Chondrocyte (in vitro differentiated cells): ENCODE measurements at regions not wholly inside any gene's neighbourhood (a gene's known extent, or its start where the extent isn't known, plus 50 kb on each side); places are given as distances from the start of the nearest gene placed in this dataset.
"Not testable (repeated sequence)": the region's sequence is repeated elsewhere in the genome, so short reads cannot be mapped to it uniquely, and the experiment has no call there.

Source experiments
- DNase-seq: peaks from one replicate; pipeline ENCODE4 v3.0.0; 2021; ENCODE audit warnings: mixed read lengths, low spot score
- H3K27ac Mint-ChIP-seq: one replicate; pipeline ENCODE4 v1.8.0; 2021; ENCODE audit warnings: mild to moderate bottlenecking, moderate library complexity, mixed read lengths; ENCODE audit not compliant: unreplicated experiment
- H3K27me3 Mint-ChIP-seq: 2 replicates; pipeline ENCODE4 v1.8.0; 2021; ENCODE audit warnings: low read depth, mixed read lengths
- H3K36me3 Mint-ChIP-seq: 2 replicates; pipeline ENCODE4 v1.8.0; 2021; ENCODE audit warnings: low read depth, mixed read lengths
- H3K4me1 Mint-ChIP-seq: 2 replicates; pipeline ENCODE4 v1.8.0; 2021; ENCODE audit warnings: low read depth, mild to moderate bottlenecking, mixed read lengths
- H3K4me3 Mint-ChIP-seq: one replicate; pipeline ENCODE4 v1.8.0; 2021; ENCODE audit warnings: mild to moderate bottlenecking, moderate library complexity, mixed read lengths; ENCODE audit not compliant: unreplicated experiment
- H3K9me3 Mint-ChIP-seq: 2 replicates; pipeline ENCODE4 v1.8.0; 2021; ENCODE audit warnings: low read depth, mixed read lengths
- TF ChIP-seq, protein P1 (sequence below): fragments of 200-600 bp; sonication (generic); IDR thresholded peaks from 2 replicates; pipeline ENCODE4 v1.5.0; 2021; ENCODE audit warnings: antibody characterized with exemption, mild to moderate bottlenecking, moderate library complexity

DNA sequence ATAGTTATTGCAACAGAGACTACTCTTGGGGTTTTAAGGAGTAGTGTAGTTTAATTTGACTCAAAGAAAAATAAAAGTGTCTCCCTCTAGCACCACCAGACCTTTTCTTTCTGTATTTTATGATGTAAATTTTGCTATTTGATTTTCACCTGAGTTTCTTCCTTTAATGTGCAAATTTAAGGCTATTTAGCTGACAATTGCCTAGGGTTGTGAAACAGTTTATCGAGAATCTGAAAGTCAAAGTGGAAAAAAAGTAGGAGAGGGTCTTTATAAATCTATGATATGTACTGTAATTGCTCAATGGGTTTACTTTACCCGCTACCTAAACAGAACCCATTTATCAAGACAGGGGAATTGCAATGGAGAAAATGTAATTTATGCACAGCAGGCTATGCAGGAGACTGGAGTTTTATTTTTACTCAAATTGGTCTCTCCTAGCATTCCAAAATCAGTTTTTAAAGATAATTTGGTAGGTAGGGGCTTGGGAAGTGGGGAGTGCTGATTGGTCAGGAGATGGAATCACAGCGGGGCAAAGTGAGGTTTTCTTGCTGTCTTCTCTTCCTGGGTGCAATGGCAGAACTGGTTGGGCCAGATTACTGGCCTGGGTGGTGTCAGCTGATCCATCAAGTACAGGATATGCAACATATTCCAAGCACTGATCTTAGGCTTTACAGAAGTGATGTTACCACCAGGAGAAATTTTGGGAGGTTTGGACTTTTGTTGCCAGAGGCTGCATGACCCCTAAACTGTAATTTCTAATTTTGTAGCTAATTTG is 228.6 kb upstream of the TACR3 start:
- H3K9me3 Mint-ChIP-seq, result peaks cover 8% of the 10 kb centered on the region
- TF ChIP-seq, protein P1, sequence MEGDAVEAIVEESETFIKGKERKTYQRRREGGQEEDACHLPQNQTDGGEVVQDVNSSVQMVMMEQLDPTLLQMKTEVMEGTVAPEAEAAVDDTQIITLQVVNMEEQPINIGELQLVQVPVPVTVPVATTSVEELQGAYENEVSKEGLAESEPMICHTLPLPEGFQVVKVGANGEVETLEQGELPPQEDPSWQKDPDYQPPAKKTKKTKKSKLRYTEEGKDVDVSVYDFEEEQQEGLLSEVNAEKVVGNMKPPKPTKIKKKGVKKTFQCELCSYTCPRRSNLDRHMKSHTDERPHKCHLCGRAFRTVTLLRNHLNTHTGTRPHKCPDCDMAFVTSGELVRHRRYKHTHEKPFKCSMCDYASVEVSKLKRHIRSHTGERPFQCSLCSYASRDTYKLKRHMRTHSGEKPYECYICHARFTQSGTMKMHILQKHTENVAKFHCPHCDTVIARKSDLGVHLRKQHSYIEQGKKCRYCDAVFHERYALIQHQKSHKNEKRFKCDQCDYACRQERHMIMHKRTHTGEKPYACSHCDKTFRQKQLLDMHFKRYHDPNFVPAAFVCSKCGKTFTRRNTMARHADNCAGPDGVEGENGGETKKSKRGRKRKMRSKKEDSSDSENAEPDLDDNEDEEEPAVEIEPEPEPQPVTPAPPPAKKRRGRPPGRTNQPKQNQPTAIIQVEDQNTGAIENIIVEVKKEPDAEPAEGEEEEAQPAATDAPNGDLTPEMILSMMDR, result no peak
- DNase-seq, result no peak
- no peak overlapping the region for H3K27ac Mint-ChIP-seq
- H3K27me3 Mint-ChIP-seq, result peaks cover 10% of the 10 kb centered on the region
- no peak overlapping the region for H3K4me3 Mint-ChIP-seq
- no peaks in the 10 kb centered on the region for H3K36me3 Mint-ChIP-seq
- H3K4me1 Mint-ChIP-seq, result no peaks in the 10 kb centered on the region

DNA sequence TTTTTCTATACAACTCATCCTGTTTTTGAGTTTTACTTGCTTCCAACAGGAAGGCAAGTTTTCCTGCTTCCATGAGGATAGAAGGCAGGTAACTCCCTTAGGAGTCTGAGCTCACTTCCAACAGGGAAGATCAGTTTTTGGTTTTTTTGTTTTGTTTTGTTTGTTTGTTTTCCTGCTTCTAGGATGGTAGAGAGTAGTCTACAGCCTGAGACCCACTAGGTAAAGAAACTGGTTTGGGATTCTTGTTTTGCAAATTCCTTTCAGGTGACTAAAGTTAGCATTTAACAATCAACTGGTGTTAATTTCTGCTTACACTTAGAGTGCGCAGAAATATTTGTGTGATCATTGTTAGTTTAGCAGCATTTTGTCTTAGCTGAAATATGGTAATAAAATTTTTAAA is 227.8 kb upstream of the TACR3 start:
- Mint-ChIP-seq H3K27me3 (peaks cover 10% of the 10 kb centered on the region), H3K9me3 (peaks cover 8% of the 10 kb centered on the region), H3K36me3 (no peaks in the 10 kb centered on the region), H3K4me3 (no peak overlapping the region), H3K4me1 (no peaks in the 10 kb centered on the region), H3K27ac (no peak overlapping the region)
- TF ChIP-seq, protein P1, result no peak
- DNase-seq, result no peak

DNA sequence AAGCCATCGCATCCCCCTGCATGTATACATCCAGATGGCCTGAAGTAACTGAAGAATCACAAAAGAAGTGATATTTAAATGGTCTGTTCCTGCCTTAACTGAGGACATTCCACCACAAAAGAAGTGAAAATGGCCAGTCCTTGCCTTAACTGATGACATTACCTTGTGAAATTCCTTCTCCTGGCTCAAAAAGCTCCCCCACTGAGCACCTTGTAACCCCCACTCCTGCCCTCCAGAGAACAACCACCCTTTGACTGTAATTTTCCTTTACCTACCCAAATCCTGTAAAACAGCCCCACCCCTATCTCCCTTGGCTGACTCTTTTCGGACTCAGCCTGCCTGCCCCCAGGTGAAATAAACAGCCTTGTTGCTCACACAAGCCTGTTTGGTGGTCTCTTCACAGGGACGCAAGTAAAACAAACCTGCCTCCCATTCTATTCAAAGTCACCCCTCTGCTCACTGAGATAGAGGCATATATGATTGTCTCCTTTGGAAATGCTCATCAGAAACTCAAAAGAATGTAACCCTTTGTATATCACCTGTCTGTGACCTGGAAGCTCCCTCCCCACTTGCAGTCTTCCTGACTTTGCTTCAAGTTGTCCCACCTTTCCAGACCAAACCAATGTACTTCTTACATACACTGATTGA is 227.0 kb upstream of the TACR3 start:
- not testable (repeated sequence) for DNase-seq, H3K9me3 Mint-ChIP-seq, H3K4me3 Mint-ChIP-seq, H3K27ac Mint-ChIP-seq, H3K36me3 Mint-ChIP-seq, H3K4me1 Mint-ChIP-seq
- H3K27me3 Mint-ChIP-seq, result peaks cover 10% of the 10 kb centered on the region

DNA sequence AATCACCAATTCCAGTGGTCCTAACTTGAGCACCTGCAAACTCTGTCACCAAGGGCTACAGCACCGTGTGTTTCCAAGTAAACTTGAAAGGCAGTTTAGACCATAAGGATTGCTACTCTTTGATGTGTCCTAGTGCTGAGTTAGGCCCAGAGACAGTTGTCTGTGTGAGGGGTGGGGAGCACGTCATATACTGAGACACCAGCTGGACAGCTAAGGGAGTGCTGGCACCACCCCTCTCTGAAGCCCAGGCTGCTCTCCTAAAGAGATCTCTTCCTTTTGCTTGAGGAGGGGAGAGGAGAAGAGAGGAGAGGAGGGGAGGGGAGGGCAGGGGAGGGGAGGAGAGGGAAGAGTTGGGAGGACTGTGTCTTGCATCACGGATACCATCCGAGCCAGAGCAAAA is 218.7 kb upstream of the TACR3 start:
- Mint-ChIP-seq H3K27me3 (peaks cover 13% of the 10 kb centered on the region), H3K4me1 (no peaks in the 10 kb centered on the region), H3K36me3 (no peaks in the 10 kb centered on the region), H3K9me3 (no peaks in the 10 kb centered on the region), H3K4me3 (no peak overlapping the region), H3K27ac (no peak overlapping the region)
- no peak for DNase-seq
- TF ChIP-seq, protein P1, result no peak

DNA sequence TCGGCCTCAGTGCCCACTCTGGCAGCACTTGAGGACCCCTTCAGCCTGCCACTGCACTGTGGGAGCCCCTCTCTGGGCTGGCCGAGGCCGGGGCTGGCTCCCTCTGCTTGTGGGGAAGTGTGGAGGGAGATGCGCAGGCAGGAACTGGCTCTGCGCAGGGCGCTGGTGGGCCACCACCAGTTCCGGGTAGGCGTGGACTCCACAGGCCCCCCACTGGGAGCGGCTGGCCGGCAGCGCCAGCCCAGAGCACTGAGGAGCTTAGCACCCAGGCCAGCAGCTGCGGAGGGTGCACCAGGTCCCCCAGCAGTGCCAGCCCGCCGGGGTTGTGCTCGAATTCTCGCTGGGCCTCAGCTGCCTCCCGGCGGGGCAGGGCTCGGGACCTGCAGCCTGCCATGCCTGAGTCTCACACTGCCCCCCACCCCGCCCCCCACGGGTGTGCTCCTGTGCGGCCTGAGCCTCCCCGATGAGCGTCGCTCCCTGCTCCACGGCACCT is 216.9 kb upstream of the TACR3 start:
- no peaks in the 10 kb centered on the region for H3K4me1 Mint-ChIP-seq
- no peaks in the 10 kb centered on the region for H3K36me3 Mint-ChIP-seq
- peak; percentile 81 for DNase-seq
- H3K9me3 Mint-ChIP-seq, result no peaks in the 10 kb centered on the region
- H3K4me3 Mint-ChIP-seq, result no peak overlapping the region
- TF ChIP-seq, protein P1, result no peak
- H3K27ac Mint-ChIP-seq, result no peak overlapping the region
- peaks cover 13% of the 10 kb centered on the region for H3K27me3 Mint-ChIP-seq
